ENCODE measurements at regions not wholly inside any gene's neighbourhood (a gene's known extent, or its start where the extent isn't known, plus 50 kb on each side); places are given as distances from the start of the nearest gene placed in this dataset.

DNA sequence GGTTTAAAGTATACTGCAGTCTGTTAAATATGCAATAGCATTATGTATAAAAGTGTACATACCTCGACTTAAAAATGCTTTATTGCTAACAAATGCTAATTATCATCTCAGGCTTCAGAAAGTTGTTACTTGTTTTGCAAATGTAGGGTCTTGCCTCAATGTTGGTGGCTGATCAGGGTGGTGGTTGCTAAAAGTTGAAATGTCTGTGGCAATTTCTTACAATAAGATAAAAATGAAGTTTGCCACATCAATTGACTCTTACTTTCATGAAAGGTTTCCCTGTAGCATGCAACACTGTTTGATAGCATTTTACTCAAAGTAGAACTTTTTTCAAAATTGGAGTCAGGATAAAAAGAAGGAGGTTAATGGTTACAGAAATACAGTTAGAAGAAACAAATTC lies 407.7 kb upstream of the OR4E1 start:
- TF ChIP-seq, protein P1, sequence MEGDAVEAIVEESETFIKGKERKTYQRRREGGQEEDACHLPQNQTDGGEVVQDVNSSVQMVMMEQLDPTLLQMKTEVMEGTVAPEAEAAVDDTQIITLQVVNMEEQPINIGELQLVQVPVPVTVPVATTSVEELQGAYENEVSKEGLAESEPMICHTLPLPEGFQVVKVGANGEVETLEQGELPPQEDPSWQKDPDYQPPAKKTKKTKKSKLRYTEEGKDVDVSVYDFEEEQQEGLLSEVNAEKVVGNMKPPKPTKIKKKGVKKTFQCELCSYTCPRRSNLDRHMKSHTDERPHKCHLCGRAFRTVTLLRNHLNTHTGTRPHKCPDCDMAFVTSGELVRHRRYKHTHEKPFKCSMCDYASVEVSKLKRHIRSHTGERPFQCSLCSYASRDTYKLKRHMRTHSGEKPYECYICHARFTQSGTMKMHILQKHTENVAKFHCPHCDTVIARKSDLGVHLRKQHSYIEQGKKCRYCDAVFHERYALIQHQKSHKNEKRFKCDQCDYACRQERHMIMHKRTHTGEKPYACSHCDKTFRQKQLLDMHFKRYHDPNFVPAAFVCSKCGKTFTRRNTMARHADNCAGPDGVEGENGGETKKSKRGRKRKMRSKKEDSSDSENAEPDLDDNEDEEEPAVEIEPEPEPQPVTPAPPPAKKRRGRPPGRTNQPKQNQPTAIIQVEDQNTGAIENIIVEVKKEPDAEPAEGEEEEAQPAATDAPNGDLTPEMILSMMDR (IDR thresholded peaks at IDR 0.05): no peak
- WGBS, 2 donors: 36 to 51% methylated on average over 1 of the region's 1 CpG
- Histone ChIP-seq H3K27ac (no peak overlapping the region), H3K4me1 (no peaks in the 10 kb centered on the region), H3K4me3 (no peak overlapping the region), H3K27me3 (no peaks in the 10 kb centered on the region), H3K36me3 (no peaks in the 10 kb centered on the region), H3K9me3 (no peaks in the 10 kb centered on the region)
- intact Hi-C loops (cut with DNase I): no loop called here
- ATAC-seq (no peak), DNase-seq (no peak)

DNA sequence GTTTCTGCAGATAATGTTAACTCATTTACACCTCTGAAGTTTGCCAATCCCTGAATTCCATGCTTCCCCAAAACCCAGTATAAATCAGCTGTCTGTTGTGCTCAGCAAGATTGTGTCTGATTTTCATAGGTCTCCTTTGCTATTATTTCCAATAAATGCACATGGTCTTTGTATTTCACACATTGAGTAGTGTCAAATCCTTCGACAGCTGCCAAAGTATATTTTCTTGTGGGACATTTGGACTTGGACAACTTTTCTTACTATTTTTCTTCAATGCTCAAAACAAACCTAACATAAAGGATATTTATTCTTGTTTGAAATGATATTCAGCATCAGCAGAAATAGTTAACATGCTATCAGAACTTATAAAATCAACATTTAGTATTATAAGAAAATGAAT lies 406.1 kb upstream of the OR4E1 start:
- DNase-seq (no peak), ATAC-seq (no peak)
- H3K9me3 ChIP-seq: no peaks in the 10 kb centered on the region
- H3K4me1 ChIP-seq: no peaks in the 10 kb centered on the region
- TF ChIP-seq, protein P1 (IDR thresholded peaks at IDR 0.05): no peak
- intact Hi-C loops (cut with DNase I): no loop called here
- H3K4me3 ChIP-seq: no peak overlapping the region
- no peaks in the 10 kb centered on the region for H3K27me3 ChIP-seq
- no peak overlapping the region for H3K27ac ChIP-seq
- WGBS, 2 donors: 78 to 86% methylated on average over 1 of the region's 1 CpG
- no peaks in the 10 kb centered on the region for H3K36me3 ChIP-seq

DNA sequence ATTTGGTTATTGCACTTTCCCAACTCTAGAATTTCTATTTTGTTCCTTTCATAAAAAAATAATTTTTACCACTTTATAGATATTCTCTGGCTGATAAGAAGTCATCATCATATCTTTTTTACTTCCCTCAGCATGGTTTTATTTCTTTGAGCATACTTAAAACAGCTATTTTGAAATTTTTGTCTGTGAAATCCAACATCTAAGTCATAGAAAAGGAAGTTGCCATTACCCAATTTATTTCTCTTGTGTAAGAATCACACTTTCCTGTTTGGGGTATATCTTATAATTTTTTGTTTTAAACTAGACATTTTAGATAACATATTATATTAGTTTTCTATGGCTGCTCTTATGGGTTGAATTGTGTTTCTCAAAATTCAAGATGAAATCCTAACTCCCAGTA lies 400.2 kb upstream of the OR4E1 start:
- intact Hi-C loops (cut with DNase I): no loop called here

DNA sequence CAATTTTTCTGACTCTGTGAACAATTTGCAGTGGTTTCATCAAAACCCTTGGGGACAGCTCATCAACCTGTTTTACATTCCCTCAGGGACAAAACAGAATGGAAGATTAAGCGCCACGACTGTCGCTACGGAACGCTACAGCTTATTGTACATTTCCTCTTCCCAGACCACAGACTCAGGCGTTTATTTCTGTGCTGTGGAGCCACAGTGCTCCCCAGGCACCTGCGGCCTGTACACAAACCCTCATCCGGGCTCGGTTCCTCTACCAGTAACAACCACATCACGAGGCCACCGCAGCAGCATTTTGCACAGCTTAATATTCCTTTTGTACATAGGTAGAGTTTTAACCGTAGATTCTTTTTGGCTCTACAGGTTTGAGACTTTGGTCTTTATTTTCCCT lies 397.4 kb upstream of the OR4E1 start:
- DNase-seq (no peak), ATAC-seq (no peak)
- peaks cover 0 to 16% (median 0%) of the 10 kb centered on the region in 11 donors for H3K9me3 ChIP-seq
- WGBS, 2 donors: 73 to 74% methylated on average over 12 of the region's 12 CpGs
- peaks cover 0 to 15% (median 0%) of the 10 kb centered on the region in 9 donors for H3K4me1 ChIP-seq
- H3K36me3 ChIP-seq: no peaks in the 10 kb centered on the region
- TF ChIP-seq, protein P1 (IDR thresholded peaks at IDR 0.05): no peak
- peak overlapping the region in 2 of 10 donors; percentile 23 to 64 for H3K27ac ChIP-seq
- intact Hi-C loops (cut with DNase I): no loop called here
- peak overlapping the region in 3 of 10 donors; percentile 23 to 34 (median 33) for H3K4me3 ChIP-seq
- peaks cover 0 to 11% (median under 1%) of the 10 kb centered on the region in 7 donors for H3K27me3 ChIP-seq

More for the DNA sequence above, 400.2 kb upstream of the OR4E1 start:
- ATAC-seq: no peak
- TF ChIP-seq, protein P1 (IDR thresholded peaks at IDR 0.05): no peak
- Histone ChIP-seq H3K4me3 (no peak overlapping the region), H3K27me3 (peaks cover 0 to 5% (median 0%) of the 10 kb centered on the region in 7 donors), H3K9me3 (peaks cover 0 to 16% (median 0%) of the 10 kb centered on the region in 11 donors), H3K4me1 (peaks cover 0 to 15% (median 0%) of the 10 kb centered on the region in 9 donors), H3K36me3 (no peaks in the 10 kb centered on the region), H3K27ac (no peak overlapping the region)
- no peak for DNase-seq
